GM21526 (cell line): ENCODE measurements at regions not wholly inside any gene's neighbourhood (a gene's known extent, or its start where the extent isn't known, plus 50 kb on each side); places are given as distances from the start of the nearest gene placed in this dataset.
"Not testable (repeated sequence)": the region's sequence is repeated elsewhere in the genome, so short reads cannot be mapped to it uniquely, and the experiment has no call there.

Experiments
- ATAC-seq: cut with Tn5 transposase; IDR thresholded peaks from one replicate; pipeline ENCODE4 v1.9.1; 2021; ENCODE audit warnings: moderate library complexity; ENCODE audit not compliant: unreplicated experiment, low FRiP score

DNA sequence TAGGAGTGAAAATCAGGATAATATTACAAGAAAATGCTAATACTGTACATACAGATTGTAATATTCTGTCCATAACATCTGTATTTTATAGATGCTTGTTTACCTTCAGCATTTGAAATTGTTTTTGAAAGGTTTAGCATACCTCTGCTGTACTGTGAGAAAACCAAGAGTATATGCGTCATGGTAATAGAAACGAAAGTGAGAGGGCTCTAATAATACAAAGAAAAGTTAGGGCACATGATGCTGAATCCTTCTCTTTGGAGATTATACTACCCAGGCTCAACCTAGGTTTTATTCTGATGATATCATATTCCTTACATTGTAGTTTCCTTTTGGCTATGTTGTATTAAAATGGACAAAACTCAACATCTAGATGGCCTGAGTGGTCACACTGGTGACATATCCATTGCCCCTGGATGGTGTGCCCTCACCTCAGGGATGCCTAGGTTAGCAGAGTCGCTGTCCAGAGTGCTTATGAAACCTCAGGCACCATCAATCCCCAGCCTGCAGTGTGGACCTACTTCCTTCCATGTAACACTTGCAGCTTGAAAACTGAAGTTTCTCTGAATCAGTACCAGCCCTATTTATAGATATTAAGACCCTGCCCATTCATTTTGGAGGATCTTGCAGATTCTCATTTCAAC lies 253.7 kb downstream of the KCTD12 start:
- ATAC-seq: no peak

DNA sequence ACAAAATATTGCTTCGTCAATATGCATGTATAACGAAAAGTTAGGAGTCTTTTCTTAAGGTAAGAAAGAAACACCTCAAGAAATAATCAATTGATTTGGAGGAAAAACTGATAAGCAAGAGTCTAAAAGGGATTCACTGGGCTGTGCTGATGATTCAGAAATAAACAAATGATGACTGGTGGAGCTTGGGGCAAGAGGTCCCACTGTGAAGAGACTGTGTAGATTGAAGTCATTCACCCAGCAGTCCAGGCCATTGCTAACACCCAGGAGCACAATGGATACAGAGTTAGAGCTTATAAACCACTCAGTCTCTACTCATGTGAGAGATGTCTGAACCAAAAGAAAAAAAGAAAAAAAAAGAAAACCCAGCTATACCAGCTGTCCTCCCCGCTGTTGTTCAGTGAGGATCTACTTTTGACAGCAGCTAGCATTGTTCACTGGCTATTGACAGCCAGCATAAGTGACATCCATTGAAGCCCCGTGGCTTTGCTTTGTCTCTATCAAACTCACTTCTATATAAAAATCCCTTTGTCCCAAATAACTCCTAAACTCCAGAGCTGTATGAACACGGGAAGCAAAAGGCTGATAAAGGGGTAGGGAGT lies 255.5 kb downstream of the KCTD12 start:
- ATAC-seq: no peak

GRCh38 chr13:76622315-76623040 lies 263.7 kb downstream of the KCTD12 start:
- no peak for ATAC-seq

DNA sequence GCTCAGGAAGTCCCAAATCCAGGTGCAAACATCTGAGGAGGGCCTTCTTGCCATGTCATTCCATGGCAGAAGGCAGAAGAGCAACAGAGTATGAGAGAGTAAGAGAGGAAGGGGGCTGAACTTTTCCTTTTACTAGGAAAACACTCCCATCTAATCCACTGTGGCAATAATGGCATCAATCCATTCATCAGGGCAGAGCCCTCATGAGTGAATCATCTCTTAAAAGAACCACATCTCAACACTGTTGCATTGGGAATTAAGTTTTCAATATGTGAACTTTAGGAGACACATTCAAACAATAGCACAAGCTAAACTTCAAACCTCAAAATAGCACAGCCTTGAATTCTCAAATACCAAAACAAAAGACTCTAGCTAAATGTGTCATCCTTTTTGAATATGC lies 264.5 kb downstream of the KCTD12 start:
- ATAC-seq: no peak

DNA sequence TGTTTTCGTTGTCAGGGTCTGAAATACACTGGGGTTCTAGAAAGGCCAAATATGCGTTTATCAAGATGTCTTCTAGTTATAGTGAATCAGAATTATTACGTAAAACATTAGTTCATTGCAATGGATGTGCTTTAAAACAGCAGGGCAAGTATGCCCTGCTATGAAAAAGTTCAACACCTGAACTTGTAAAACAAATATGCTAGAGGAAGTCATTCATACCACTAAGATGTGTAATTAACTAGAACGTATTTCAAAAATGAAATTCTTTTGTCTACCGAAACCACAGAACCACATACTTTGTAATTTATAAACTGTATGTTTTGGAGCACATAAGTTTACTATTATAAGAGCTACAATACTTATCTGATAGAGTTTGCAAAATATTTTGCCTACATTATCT lies 266.2 kb downstream of the KCTD12 start:
- ATAC-seq: no peak

DNA sequence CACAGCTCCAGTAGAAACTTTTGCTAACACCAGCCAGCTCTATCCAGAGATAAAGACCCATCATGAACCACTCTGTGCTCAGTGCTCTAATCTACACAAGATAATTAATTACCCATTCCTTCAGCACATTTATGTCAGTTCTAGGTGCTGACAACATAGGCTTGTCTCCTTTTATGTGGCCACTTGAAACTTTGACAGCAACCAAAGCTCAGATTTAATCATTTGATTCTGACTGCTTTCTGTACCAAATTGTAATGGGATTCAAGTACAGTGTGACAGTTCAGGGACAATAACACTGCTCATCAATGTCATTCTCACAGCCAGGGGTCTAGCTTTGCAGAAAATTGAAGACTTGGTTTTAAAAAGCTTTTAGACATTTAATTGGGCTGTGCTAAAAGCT lies 266.6 kb downstream of the KCTD12 start:
- no peak for ATAC-seq

GRCh38 chr13:76610819-76611415 lies 275.3 kb downstream of the KCTD12 start:
- no peak for ATAC-seq

GRCh38 chr13:76609643-76610042 lies 276.6 kb downstream of the KCTD12 start:
- no peak for ATAC-seq

DNA sequence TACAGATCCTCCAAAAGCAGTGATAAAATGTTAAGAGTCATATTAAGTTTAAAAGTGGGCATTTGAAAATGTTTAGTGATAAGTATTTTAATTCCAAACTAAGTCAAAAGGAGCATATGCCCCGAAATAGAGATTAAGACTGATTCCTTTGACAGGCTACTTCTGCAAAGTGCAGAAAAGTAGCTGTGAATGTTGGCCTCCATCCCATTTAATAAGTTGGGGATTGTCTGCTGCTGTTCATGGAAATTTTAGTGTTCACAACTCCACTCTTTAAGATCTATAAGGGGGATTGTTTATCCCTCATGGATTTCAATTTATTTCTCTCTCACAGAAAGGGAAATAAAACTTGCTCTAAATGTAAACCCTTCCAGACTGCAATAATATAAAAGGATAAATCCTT lies 278.3 kb downstream of the KCTD12 start:
- ATAC-seq: no peak

GRCh38 chr13:76600081-76600480 lies 286.1 kb downstream of the KCTD12 start:
- ATAC-seq: no peak

- ATAC-seq: no peak
Measured at GRCh38 chr13:76597868-76598267, 288.3 kb downstream of the KCTD12 start.

- ATAC-seq: no peak
Measured at GRCh38 chr13:76596216-76596615, 290.0 kb downstream of the KCTD12 start.

DNA sequence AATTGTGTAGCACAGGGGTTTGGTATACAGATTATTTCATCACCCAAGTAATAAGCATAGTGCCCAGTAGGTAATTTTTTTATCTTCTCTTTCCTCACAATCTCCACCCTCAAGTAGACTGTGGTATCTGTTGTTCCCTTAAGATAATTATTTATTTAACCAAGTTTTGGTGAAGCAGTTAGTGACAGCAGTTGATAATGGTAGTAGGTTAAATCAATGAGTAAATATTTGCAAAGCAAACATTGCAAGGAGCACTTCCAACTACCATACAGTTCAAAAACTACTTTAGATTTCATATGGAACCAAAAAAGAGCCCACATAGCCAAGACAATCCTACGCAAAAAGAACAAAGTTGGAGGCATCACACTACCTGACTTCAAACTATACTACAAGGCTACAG lies 291.8 kb downstream of the KCTD12 start:
- no peak for ATAC-seq

GRCh38 chr13:76586842-76587241 lies 299.4 kb downstream of the KCTD12 start:
- no peak for ATAC-seq

DNA sequence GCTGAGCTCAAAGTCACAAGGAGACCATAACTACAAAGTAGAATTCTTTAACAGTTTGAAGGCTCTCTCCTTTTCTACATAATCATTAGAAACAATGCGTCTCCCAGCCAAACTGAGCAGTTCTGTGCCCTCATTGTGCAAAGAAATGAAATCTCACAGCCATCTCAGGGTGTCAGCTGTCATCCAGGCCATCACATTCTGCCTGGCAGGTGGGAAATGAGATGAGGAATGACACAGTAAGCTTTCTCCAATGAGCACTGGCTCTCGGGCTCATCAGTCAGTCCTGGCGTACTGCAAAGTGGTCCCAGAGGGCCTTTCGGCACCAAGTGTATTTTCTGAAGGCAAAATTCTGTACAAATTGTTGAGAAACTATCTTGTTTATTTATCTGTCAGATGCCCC lies 306.5 kb downstream of the KCTD12 start:
- ATAC-seq: no peak

- not testable (repeated sequence) for ATAC-seq
Measured at GRCh38 chr13:76575634-76576033, 310.6 kb downstream of the KCTD12 start.

DNA sequence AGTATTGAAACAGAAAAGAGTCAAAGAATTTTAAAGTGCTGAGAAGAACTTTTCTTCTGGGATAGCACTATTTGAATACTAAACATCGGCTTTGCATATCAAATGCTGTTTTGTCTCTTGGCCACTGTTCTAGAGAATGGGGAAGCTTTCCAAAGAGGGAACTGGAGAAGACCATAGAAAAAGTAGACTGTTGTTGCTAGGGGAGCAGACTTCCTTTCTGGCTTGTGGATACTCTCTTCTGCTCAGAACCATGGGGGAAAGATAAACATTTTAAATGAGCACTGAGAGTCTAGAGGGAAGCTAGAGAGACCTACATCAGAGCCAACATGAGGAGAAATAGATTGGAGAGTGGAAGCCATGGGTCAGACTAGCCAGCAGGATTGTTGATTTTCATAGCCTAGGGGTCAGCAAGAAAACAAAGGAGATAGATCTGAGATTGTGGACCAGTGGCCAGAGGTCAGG lies 315.7 kb downstream of the KCTD12 start:
- no peak for ATAC-seq

- no peak for ATAC-seq
Measured at GRCh38 chr13:76556627-76557026, 329.6 kb downstream of the KCTD12 start.

DNA sequence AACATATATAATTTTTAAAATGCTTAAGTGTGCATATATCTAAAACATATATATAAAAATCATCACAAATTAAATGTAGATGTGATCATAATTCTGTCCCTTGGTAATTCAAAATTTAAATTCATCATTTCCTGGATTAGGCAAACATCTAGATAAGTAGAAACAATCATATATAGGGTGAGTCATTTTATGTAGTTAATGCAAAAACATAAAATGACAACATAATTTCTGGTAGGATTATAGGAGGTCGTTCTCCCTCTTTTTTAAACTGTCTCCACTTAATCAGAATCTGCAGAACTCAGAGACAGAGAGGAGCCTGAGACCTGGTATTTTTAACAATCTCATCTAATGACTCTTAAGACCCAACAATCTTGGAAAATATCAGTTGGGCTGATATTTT lies 333.4 kb downstream of the KCTD12 start:
- ATAC-seq: no peak

DNA sequence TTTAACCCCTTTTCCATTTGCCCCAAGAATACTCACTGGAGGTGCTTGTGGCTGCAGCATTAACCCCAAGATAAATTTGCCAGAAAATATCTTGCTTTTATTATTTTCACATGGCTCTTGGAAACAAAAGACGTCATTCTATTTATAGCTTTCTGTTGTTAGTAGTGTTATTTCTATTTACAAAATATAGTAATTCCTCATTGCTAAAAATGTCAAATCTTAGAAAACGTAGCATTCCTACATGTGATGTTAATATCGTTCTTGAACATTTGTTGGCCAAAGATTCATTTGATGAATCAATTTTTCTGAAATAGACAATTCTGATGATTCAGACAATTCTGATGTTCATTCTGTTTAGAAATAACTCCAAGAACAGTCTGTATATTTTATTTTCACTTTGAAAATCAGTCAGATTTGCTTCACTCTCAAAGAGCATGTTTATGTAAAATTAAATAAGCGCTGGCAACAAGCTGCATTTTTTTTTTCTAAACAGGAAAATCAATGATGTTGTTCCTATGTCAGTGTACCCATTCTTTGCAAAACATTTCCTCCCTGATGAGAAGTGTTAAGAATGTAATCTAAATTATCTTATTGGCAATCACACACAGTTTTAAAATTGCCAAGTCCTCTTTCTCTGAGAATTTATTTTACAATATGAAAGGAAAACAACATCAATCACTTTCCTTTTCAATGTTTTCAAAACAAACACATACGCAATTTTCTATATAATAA lies 334.0 kb downstream of the KCTD12 start:
- no peak for ATAC-seq

DNA sequence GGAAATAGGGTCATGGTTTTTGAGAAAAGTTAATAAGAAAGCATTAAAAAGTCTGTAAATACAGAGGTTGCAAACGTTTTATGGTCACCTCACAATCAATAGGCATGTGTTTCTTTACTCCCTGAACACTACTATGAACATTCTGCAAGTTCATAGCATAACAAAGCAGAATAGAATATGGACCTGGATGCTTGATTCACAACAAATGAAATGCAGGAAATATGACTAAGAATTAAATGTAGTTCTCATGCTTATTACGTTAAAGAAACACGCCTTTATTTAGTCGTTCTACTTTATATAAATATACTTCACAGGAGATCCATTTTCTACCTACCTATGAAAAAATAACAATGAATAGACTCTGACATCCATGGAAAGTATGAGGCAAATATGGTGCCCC lies 344.0 kb downstream of the KCTD12 start:
- ATAC-seq: no peak
